NB4 (cell line): ENCODE measurements at regions not wholly inside any gene's neighbourhood (a gene's known extent, or its start where the extent isn't known, plus 50 kb on each side); places are given as distances from the start of the nearest gene placed in this dataset.

Experiments
- POLR2A ChIP-seq: IDR thresholded peaks from 2 replicates; pipeline ENCODE4 v1.6.1; 2011; ENCODE audit warnings: mild to moderate bottlenecking; ENCODE audit not compliant: insufficient read length; ENCODE audit errors: extremely low read depth
- TF ChIP-seq, protein P1 (sequence below): IDR thresholded peaks from one replicate; pipeline ENCODE4 v1.5.1; 2012; ENCODE audit warnings: low read depth, low read length
- TF ChIP-seq, protein P2 (sequence below): IDR thresholded peaks from 2 replicates; pipeline ENCODE4 v1.6.1; 2011; ENCODE audit warnings: low read depth, low read length

- TF ChIP-seq, protein P1, sequence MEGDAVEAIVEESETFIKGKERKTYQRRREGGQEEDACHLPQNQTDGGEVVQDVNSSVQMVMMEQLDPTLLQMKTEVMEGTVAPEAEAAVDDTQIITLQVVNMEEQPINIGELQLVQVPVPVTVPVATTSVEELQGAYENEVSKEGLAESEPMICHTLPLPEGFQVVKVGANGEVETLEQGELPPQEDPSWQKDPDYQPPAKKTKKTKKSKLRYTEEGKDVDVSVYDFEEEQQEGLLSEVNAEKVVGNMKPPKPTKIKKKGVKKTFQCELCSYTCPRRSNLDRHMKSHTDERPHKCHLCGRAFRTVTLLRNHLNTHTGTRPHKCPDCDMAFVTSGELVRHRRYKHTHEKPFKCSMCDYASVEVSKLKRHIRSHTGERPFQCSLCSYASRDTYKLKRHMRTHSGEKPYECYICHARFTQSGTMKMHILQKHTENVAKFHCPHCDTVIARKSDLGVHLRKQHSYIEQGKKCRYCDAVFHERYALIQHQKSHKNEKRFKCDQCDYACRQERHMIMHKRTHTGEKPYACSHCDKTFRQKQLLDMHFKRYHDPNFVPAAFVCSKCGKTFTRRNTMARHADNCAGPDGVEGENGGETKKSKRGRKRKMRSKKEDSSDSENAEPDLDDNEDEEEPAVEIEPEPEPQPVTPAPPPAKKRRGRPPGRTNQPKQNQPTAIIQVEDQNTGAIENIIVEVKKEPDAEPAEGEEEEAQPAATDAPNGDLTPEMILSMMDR, result no peak
- TF ChIP-seq POLR2A, result no peak
- TF ChIP-seq, protein P2, sequence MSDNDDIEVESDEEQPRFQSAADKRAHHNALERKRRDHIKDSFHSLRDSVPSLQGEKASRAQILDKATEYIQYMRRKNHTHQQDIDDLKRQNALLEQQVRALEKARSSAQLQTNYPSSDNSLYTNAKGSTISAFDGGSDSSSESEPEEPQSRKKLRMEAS, result no peak
These were observed 289.6 kb downstream of the TEX29 start for GRCh38 chr13:111610081-111610480.
